ENCODE measurements at regions not wholly inside any gene's neighbourhood (a gene's known extent, or its start where the extent isn't known, plus 50 kb on each side); places are given as distances from the start of the nearest gene placed in this dataset.

GRCh38 chr3:72139316-72139715, 354.4 kb upstream of the PROK2 start:
- no peaks in the 10 kb centered on the region for H3K27me3 ChIP-seq (replicated peaks in 1 of 4; ENCODE audit: control insufficient read depth in 3 of 4, extremely low read depth in 1 of 4, insufficient read depth in 3 of 4, low read length in 3 of 4)
- H3K14ac ChIP-seq (ENCODE audit: insufficient read length): no peak overlapping the region
- H2BK15ac ChIP-seq (ENCODE audit: low read length): no peak overlapping the region
- no peaks in the 10 kb centered on the region for H3K79me1 ChIP-seq (ENCODE audit: low read depth, low read length)
- no peak overlapping the region for H2AFZ ChIP-seq (ENCODE audit: low read length)
- H3K79me2 ChIP-seq (ENCODE audit: control insufficient read depth in 1 of 2, insufficient read depth in 2 of 2, low read length in 2 of 2): no peaks in the 10 kb centered on the region
- 97% methylated on average over 2 of the region's 2 CpGs; no CpG with 5 or more reads in 1 of the 2 experiments for WGBS, 2 experiments (ENCODE audit: extremely low coverage in 1 of 2, insufficient coverage in 1 of 2, insufficient read length in 1 of 2, insufficient replicate concordance in 2 of 2, low coverage in 1 of 2, low lambda C conversion rate in 2 of 2, missing lambda C conversion rate in 1 of 2)
- H4K5ac ChIP-seq (ENCODE audit: insufficient read length, low read depth, low read length): no peak overlapping the region
- H2BK12ac ChIP-seq (ENCODE audit: low read depth, low read length): no peak overlapping the region
- no peaks in the 10 kb centered on the region for H4K20me1 ChIP-seq (replicated peaks in 1 of 2; ENCODE audit: control insufficient read depth in 1 of 2, insufficient read depth in 2 of 2, low read length in 2 of 2)
- no peak for DNase-seq (ENCODE audit: low read depth in 1 of 2, low spot score in 2 of 2)
- no peak overlapping the region for H2AK5ac ChIP-seq (ENCODE audit: low read depth, low read length)
- no peak overlapping the region for H3K4me2 ChIP-seq (ENCODE audit: insufficient read depth in 1 of 2, low read depth in 2 of 2, low read length in 2 of 2)
- H3K23me2 ChIP-seq (ENCODE audit: low read depth, low read length): no peaks in the 10 kb centered on the region
- ChIA-PET CTCF (ENCODE audit: partially characterized antibody) (no interaction called here), POLR2A (ENCODE audit: partially characterized antibody) (no interaction called here)
- H2BK5ac ChIP-seq (ENCODE audit: low read depth, low read length): no peak overlapping the region
- no peaks in the 10 kb centered on the region for H3K9me3 ChIP-seq (ENCODE audit: insufficient read depth in 2 of 2, low read depth in 1 of 2, low read length in 1 of 2)
- no peak overlapping the region for H3K4me3 ChIP-seq (ENCODE audit: extremely low read depth in 1 of 4, insufficient read depth in 2 of 4, low read depth in 3 of 4, low read length in 4 of 4)
- no peak overlapping the region for H4K91ac ChIP-seq (replicated peaks; ENCODE audit: insufficient read length, low read length)
- H2BK120ac ChIP-seq (replicated peaks; ENCODE audit: low read depth, low read length): no peak overlapping the region
- no peak overlapping the region for H4K8ac ChIP-seq (ENCODE audit: extremely low read depth, insufficient read depth, low read length)
- H3K9ac ChIP-seq (replicated peaks in 1 of 4; ENCODE audit: extremely low read depth in 1 of 4, low read depth in 3 of 4, low read length in 3 of 4): no peak overlapping the region
- peaks cover 0 to 4% (median 1%) of the 10 kb centered on the region in 4 experiments; a peak in 3 of 7 replicates for H3K4me1 ChIP-seq (replicated peaks in 1 of 4; ENCODE audit: control insufficient read depth in 3 of 4, insufficient read depth in 4 of 4, low read length in 3 of 4)
- H3K23ac ChIP-seq (ENCODE audit: insufficient read length): no peak overlapping the region
- H3K36me3 ChIP-seq (ENCODE audit: control insufficient read depth in 2 of 4, insufficient read depth in 4 of 4, low read length in 3 of 4): no peaks in the 10 kb centered on the region
- H3K27ac ChIP-seq (ENCODE audit: low read depth, low read length): no peak overlapping the region
- no peak overlapping the region for H3K18ac ChIP-seq (ENCODE audit: extremely low read depth, low read length)
- FAIRE-seq: no peak
- H3K56ac ChIP-seq (replicated peaks; ENCODE audit: insufficient read length, low read depth, low read length): no peak overlapping the region
- no peak overlapping the region for H3K4ac ChIP-seq (replicated peaks; ENCODE audit: insufficient read length, low read depth, low read length)
- no peak overlapping the region for H2BK20ac ChIP-seq (ENCODE audit: low read length)
- no peak for TF ChIP-seq RXRA (IDR thresholded peaks at IDR 0.05; ENCODE audit: insufficient read depth, low read depth, low read length)
- TF ChIP-seq HDAC6 (IDR thresholded peaks at IDR 0.05; ENCODE audit: low read depth, low read length): no peak
- TF ChIP-seq USF2 (IDR thresholded peaks at IDR 0.05; ENCODE audit: low read length): no peak
- no peak for TF ChIP-seq CREB1 (IDR thresholded peaks at IDR 0.05)
- TF ChIP-seq JUN (IDR thresholded peaks at IDR 0.05; ENCODE audit: low read depth, low read length): no peak
- TF ChIP-seq CBX8 (IDR thresholded peaks at IDR 0.05; ENCODE audit: borderline replicate concordance, low read depth, low read length): no peak
- no peak for TF ChIP-seq RNF2 (IDR thresholded peaks at IDR 0.05; ENCODE audit: borderline replicate concordance, low read depth, low read length, missing control alignments, poor library complexity, severe bottlenecking)

All from H1 (cell line).